GM12878 (cell line): ENCODE measurements at regions not wholly inside any gene's neighbourhood (a gene's known extent, or its start where the extent isn't known, plus 50 kb on each side); places are given as distances from the start of the nearest gene placed in this dataset.

ENCODE experiments used
- ATAC-seq: fragments of 200-7000 bp; cut with Tn5 transposase; 3 replicates; pipeline ENCODE4 v1.9.1; 2020; ENCODE audit warnings: mild to moderate bottlenecking, moderate library complexity
- BruUV-seq: library from RNA; stranded (reverse); fragments of 400-500 nt; replicated peaks from 2 replicates; lab custom pipeline; 2021; lab: Mats Ljungman, UMichigan
- CTCF ChIA-PET: fragments of 300-600 bp; sonication (Branson Sonifier 250); formaldehyde crosslinking; extraction: SDS; loops from one replicate; lab custom pipeline; 2021; ENCODE audit warnings: inconsistent platforms; lab: Yijun Ruan, JAX
- POLR2A ChIA-PET: fragments of 350-600 bp; formaldehyde crosslinking; extraction: SDS; loops from one replicate; lab custom pipeline; 2021; ENCODE audit warnings: inconsistent platforms; lab: Charles Lee
- RAD21 ChIA-PET: fragments of 300-600 bp; sonication (Branson Sonifier 250); formaldehyde crosslinking; loops from one replicate; lab custom pipeline; 2023; ENCODE audit warnings: antibody characterized with exemption; ENCODE audit not compliant: unreplicated experiment; lab: Charles Lee
- SMC1A ChIA-PET: fragments of 300-600 bp; sonication (Branson Sonifier 250); formaldehyde crosslinking; loops from one replicate; lab custom pipeline; 2023; ENCODE audit not compliant: unreplicated experiment, uncharacterized antibody; lab: Charles Lee
- DNase-seq: peaks from one replicate; pipeline ENCODE4 v3.0.0-alpha.2; 2011; ENCODE audit warnings: low read depth, low spot score
- FAIRE-seq: peaks from 3 replicates; lab custom pipeline; 2011; peaks lifted over from hg19 to GRCh38; lab: Jason Lieb, UNC
- H2AFZ ChIP-seq: 2 replicates; pipeline ENCODE4 v1.6.0; 2011; ENCODE audit warnings: low read depth, low read length, control low read depth; ENCODE audit not compliant: control insufficient read depth
- H3K27ac ChIP-seq: 2 replicates; pipeline ENCODE4 v1.5.1; 2011; ENCODE audit warnings: control low read depth; ENCODE audit not compliant: control insufficient read depth, insufficient read depth
- H3K27me3 ChIP-seq, 2 experiments: replicated peaks in 1 of 2; 2 replicates each; pipeline versions ENCODE4 v1.6.0 to v1.6.1; 2011; ENCODE audit warnings: low read length in 1 of 2; ENCODE audit not compliant: control insufficient read depth in 2 of 2, insufficient read depth in 2 of 2
- H3K36me3 ChIP-seq, 2 experiments: 2 replicates each; pipeline ENCODE4 v1.5.1; 2011; ENCODE audit warnings: low read length in 1 of 2; ENCODE audit not compliant: control insufficient read depth in 2 of 2, insufficient read depth in 2 of 2
- H3K4me1 ChIP-seq: 2 replicates; pipeline ENCODE4 v1.6.1; 2011; ENCODE audit warnings: mild to moderate bottlenecking, low read length, moderate library complexity, mixed read lengths; ENCODE audit not compliant: control insufficient read depth, insufficient read depth
- H3K4me2 ChIP-seq: 2 replicates; pipeline ENCODE4 v1.6.0; 2011; ENCODE audit warnings: control low read depth; ENCODE audit not compliant: control insufficient read depth, insufficient read depth
- H3K4me3 ChIP-seq: fragments of 200-600 bp; sonication (generic); 2 replicates; pipeline ENCODE4 v1.5.1; 2016
- H3K79me2 ChIP-seq: 2 replicates; pipeline ENCODE4 v1.6.0; 2011; ENCODE audit warnings: low read length; ENCODE audit not compliant: control insufficient read depth, insufficient read depth
- H3K9ac ChIP-seq: 2 replicates; pipeline ENCODE4 v1.8.0; 2011; ENCODE audit warnings: low read length, control low read depth, mixed read lengths; ENCODE audit not compliant: control insufficient read depth, insufficient read depth
- H3K9me3 ChIP-seq: replicated peaks from 3 replicates; pipeline ENCODE4 v1.5.1; 2011; ENCODE audit warnings: mild to moderate bottlenecking, low read length; ENCODE audit not compliant: control insufficient read depth, insufficient read depth
- H4K20me1 ChIP-seq: 2 replicates; pipeline ENCODE4 v1.6.0; 2011; ENCODE audit not compliant: control insufficient read depth, insufficient read depth
- ATF2 ChIP-seq: IDR thresholded peaks from 2 replicates; pipeline ENCODE4 v1.6.1; 2012; ENCODE audit warnings: low read length, inconsistent platforms
- BHLHE40 ChIP-seq, 2 experiments: fragments of 450-650 bp in 1 of 2; IDR thresholded peaks; 2 replicates each; pipeline ENCODE4 v1.6.1; 2011 to 2017; ENCODE audit warnings: low read depth in 2 of 2, borderline replicate concordance in 1 of 2, improper control_type of control experiment in 1 of 2, low read length in 1 of 2, mild to moderate bottlenecking in 1 of 2
- EZH2 ChIP-seq: IDR thresholded peaks from 2 replicates; pipeline ENCODE4 v1.6.1; 2012; ENCODE audit warnings: low read depth, mild to moderate bottlenecking, control low read depth, inconsistent platforms, low read length, borderline replicate concordance; ENCODE audit not compliant: control insufficient read depth
- IKZF1 ChIP-seq: fragments of 450-650 bp; conservative IDR thresholded peaks from 2 replicates; pipeline ENCODE4 v1.6.1; 2017; ENCODE audit warnings: antibody characterized with exemption, mild to moderate bottlenecking
- JUND ChIP-seq: IDR thresholded peaks from 2 replicates; pipeline ENCODE4 v1.6.1; 2012; ENCODE audit warnings: low read depth, mild to moderate bottlenecking, low read length, improper control_type of control experiment, moderate library complexity
- NR2C2 ChIP-seq: IDR thresholded peaks from 2 replicates; pipeline ENCODE4 v1.6.1; 2011; ENCODE audit warnings: borderline replicate concordance, low read depth; ENCODE audit not compliant: control insufficient read depth, insufficient read length
- PAX8 ChIP-seq: fragments of 450-650 bp; IDR thresholded peaks from 2 replicates; pipeline ENCODE4 v1.6.1; 2017; ENCODE audit warnings: mild to moderate bottlenecking, moderate library complexity
- RAD51 ChIP-seq: fragments of 450-650 bp; IDR thresholded peaks from 2 replicates; pipeline ENCODE4 v1.6.1; 2016; ENCODE audit warnings: moderate library complexity, mild to moderate bottlenecking, inconsistent platforms
- RELB ChIP-seq: fragments of 450-650 bp; IDR thresholded peaks from 2 replicates; pipeline ENCODE4 v1.6.1; 2017; ENCODE audit warnings: low read depth, mild to moderate bottlenecking, moderate library complexity
- SIN3A ChIP-seq: IDR thresholded peaks from 2 replicates; pipeline ENCODE4 v1.6.1; 2012; ENCODE audit warnings: low read depth, low read length, improper control_type of control experiment
- ZNF592 ChIP-seq: fragments of 450-650 bp; IDR thresholded peaks from 2 replicates; pipeline ENCODE4 v1.6.1; 2017; ENCODE audit warnings: mild to moderate bottlenecking, moderate library complexity
- whole genome bisulfite sequencing: methylation state at CpG from one replicate; pipeline ENCODE4 v1.1.6; 2016; ENCODE audit warnings: low lambda C conversion rate; ENCODE audit not compliant: insufficient replicate concordance, insufficient coverage; ENCODE audit errors: missing lambda C conversion rate; 5-methylcytosine and 5-hydroxymethylcytosine counted together
- in situ Hi-C: fragments of 300-500 bp; cut with MboI; formaldehyde crosslinking; loops from 9 replicates; pipeline ENCODE4 v1.14.3; 2018; ENCODE audit warnings: mixed read lengths
- intact Hi-C: fragments of 100-400 bp; cut with micrococcal nuclease; formaldehyde crosslinking; loops from one replicate; pipeline ENCODE4 v1.14.2; 2022; ENCODE audit not compliant: unreplicated experiment
- TF ChIP-seq, protein P1 (sequence below): fragments of 450-650 bp; IDR thresholded peaks from 2 replicates; pipeline ENCODE4 v1.6.1; 2017; ENCODE audit warnings: antibody characterized with exemption, mild to moderate bottlenecking, moderate library complexity
- TF ChIP-seq, protein P2 (sequence below): IDR thresholded peaks from 2 replicates; pipeline ENCODE4 v1.6.1; 2011; ENCODE audit warnings: borderline replicate concordance, low read depth, mild to moderate bottlenecking, moderate library complexity, mixed read lengths, low read length; ENCODE audit not compliant: insufficient read depth; ENCODE audit errors: extremely low read length

DNA sequence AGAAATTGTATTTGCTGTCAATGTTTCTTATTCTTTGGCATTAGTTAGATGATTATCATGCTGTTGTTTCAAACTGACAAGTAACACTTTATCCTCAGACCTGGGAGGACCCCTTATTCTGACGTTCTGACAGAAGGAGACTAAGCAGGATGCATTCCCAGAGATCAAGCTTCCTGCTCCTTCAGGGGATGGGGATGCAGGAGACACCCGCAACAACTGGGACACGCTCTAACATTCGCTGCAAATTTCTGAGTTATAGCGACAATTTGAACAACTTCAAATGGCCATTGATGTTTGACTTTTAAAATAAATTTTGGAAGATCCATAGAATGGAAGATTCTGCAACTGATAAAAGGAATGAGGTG lies 69.0 kb upstream of the ZNF184 start:
- POLR2A ChIA-PET, result no interaction called here
- Histone ChIP-seq H3K4me1 (no peaks in the 10 kb centered on the region), H3K36me3 (no peaks in the 10 kb centered on the region), H3K9ac (no peak overlapping the region), H3K27me3 (no peaks in the 10 kb centered on the region), H3K4me2 (no peak overlapping the region), H4K20me1 (no peaks in the 10 kb centered on the region), H3K9me3 (peaks cover 6% of the 10 kb centered on the region; the same call in 2 of the 3 replicates), H3K27ac (no peak overlapping the region), H3K79me2 (no peaks in the 10 kb centered on the region), H3K4me3 (no peak overlapping the region), H2AFZ (no peak overlapping the region)
- DNase-seq (no peak), FAIRE-seq (no peak), ATAC-seq (no peak)
- in situ Hi-C loops (no loop called here), intact Hi-C loops (loop anchor here (1.0 kb wide), 1 partner anchor 23 kb away; no protein-coding TSS in a partner anchor)
- no TSS peak for BruUV-seq
- RAD21 ChIA-PET, result no interaction called here
- CTCF ChIA-PET, result no interaction called here
- SMC1A ChIA-PET, result no interaction called here
- WGBS, result 60% methylated on average over 5 of the region's 5 CpGs
- TF ChIP-seq ZNF592, result no peak
- no peak for TF ChIP-seq IKZF1
- TF ChIP-seq RELB, result no peak
- TF ChIP-seq EZH2, result no peak
- no peak for TF ChIP-seq RAD51
- no peak for TF ChIP-seq NR2C2
- TF ChIP-seq, protein P1, sequence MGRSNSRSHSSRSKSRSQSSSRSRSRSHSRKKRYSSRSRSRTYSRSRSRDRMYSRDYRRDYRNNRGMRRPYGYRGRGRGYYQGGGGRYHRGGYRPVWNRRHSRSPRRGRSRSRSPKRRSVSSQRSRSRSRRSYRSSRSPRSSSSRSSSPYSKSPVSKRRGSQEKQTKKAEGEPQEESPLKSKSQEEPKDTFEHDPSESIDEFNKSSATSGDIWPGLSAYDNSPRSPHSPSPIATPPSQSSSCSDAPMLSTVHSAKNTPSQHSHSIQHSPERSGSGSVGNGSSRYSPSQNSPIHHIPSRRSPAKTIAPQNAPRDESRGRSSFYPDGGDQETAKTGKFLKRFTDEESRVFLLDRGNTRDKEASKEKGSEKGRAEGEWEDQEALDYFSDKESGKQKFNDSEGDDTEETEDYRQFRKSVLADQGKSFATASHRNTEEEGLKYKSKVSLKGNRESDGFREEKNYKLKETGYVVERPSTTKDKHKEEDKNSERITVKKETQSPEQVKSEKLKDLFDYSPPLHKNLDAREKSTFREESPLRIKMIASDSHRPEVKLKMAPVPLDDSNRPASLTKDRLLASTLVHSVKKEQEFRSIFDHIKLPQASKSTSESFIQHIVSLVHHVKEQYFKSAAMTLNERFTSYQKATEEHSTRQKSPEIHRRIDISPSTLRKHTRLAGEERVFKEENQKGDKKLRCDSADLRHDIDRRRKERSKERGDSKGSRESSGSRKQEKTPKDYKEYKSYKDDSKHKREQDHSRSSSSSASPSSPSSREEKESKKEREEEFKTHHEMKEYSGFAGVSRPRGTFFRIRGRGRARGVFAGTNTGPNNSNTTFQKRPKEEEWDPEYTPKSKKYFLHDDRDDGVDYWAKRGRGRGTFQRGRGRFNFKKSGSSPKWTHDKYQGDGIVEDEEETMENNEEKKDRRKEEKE, result no peak
- TF ChIP-seq, protein P2, sequence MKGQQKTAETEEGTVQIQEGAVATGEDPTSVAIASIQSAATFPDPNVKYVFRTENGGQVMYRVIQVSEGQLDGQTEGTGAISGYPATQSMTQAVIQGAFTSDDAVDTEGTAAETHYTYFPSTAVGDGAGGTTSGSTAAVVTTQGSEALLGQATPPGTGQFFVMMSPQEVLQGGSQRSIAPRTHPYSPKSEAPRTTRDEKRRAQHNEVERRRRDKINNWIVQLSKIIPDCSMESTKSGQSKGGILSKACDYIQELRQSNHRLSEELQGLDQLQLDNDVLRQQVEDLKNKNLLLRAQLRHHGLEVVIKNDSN, result no peak
- TF ChIP-seq BHLHE40 (IDR thresholded peaks at IDR 0.05; ENCODE audit: borderline replicate concordance in 1 of 2, low read depth in 2 of 2, low read length in 1 of 2), result no peak
- TF ChIP-seq SIN3A, result no peak
- TF ChIP-seq PAX8, result no peak
- TF ChIP-seq ATF2, result no peak
- no peak for TF ChIP-seq JUND
